Omental fat pad (tissue), 3 donors: ENCODE measurements at regions not wholly inside any gene's neighbourhood (a gene's known extent, or its start where the extent isn't known, plus 50 kb on each side); places are given as distances from the start of the nearest gene placed in this dataset.
A peak's percentile ranks its signal among the peaks of the same experiment; 100 is the strongest.

Source experiments
- ATAC-seq: fragments of 150-250 bp; one replicate; pipeline ENCODE4 v1.9.1; 2016; ENCODE audit warnings: mild to moderate bottlenecking, moderate library complexity; ENCODE audit not compliant: low FRiP score
- DNase-seq: peaks from one replicate; pipeline ENCODE4 v3.0.0-alpha.2; 2019; ENCODE audit warnings: low spot score
- TF ChIP-seq, protein P1 (sequence below), 3 donors: fragments of 450-650 bp; IDR thresholded peaks; one replicate each; pipeline ENCODE4 v1.5.1; 2016 to 2017; ENCODE audit warnings: antibody characterized with exemption in 3 of 3, mild to moderate bottlenecking in 3 of 3, moderate library complexity in 2 of 3

GRCh38 chr12:46445551-46446235 is 73.1 kb upstream of the SLC38A2 start:
- ATAC-seq: no peak
- no peak for DNase-seq
- TF ChIP-seq, protein P1, sequence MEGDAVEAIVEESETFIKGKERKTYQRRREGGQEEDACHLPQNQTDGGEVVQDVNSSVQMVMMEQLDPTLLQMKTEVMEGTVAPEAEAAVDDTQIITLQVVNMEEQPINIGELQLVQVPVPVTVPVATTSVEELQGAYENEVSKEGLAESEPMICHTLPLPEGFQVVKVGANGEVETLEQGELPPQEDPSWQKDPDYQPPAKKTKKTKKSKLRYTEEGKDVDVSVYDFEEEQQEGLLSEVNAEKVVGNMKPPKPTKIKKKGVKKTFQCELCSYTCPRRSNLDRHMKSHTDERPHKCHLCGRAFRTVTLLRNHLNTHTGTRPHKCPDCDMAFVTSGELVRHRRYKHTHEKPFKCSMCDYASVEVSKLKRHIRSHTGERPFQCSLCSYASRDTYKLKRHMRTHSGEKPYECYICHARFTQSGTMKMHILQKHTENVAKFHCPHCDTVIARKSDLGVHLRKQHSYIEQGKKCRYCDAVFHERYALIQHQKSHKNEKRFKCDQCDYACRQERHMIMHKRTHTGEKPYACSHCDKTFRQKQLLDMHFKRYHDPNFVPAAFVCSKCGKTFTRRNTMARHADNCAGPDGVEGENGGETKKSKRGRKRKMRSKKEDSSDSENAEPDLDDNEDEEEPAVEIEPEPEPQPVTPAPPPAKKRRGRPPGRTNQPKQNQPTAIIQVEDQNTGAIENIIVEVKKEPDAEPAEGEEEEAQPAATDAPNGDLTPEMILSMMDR (IDR thresholded peaks at IDR 0.05): no peak

GRCh38 chr12:46445093-46445492 is 72.5 kb upstream of the SLC38A2 start:
- no peak for DNase-seq
- TF ChIP-seq, protein P1 (IDR thresholded peaks at IDR 0.05): no peak
- no peak for ATAC-seq

DNA sequence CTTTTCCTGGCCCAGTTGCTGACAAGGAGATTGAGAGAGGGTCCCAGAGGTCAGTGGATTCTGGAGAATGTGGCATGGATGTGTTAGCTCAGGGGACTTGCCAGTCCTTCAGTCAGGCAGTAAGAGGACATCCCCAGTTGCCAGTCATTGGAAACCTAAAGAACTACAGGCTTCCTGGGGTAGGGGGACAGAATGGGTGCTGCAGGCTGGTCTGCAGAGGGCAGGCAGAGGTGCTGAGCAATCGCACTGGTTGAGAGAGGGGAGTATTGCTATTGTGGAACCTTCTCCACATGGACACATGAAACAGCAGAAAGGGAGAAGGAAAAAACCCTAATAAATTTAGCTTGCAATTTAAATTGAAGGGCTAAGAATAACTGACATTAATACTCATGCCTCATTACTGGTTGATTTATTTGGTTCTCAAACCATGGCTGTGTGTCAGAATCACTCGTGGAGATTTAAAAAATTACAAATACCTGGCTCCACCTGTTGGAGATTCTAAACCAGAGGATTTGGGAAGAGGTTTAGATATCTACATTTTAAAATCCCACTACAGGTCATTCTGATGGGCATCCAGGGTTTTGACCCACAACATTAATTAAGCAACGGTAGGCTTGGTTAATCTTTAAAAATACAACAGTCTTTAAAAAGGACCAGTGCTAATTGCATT is 71.2 kb upstream of the SLC38A2 start:
- ATAC-seq (no peak), DNase-seq (no peak)
- TF ChIP-seq, protein P1 (IDR thresholded peaks at IDR 0.05): no peak

DNA sequence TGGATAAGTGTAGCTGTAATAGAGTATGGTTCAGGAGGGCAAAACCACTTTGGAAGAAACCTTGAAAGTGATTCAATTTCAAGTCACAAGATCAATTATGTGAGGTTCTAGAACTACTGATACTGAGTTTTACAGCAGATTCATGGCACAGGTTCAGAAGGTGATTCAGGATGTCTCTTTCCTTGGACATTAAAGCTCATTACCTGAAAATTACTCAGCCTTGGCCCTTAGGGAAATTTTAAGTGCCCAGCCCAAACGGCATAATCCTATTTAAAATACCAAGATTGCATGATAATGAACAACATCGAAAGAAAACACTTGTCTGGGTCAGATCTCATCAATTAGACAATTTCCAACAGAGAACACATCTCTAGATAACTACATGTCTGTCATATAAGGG is 70.2 kb upstream of the SLC38A2 start:
- ATAC-seq (peak; percentile 50), DNase-seq (no peak)
- TF ChIP-seq, protein P1 (IDR thresholded peaks at IDR 0.05): no peak

DNA sequence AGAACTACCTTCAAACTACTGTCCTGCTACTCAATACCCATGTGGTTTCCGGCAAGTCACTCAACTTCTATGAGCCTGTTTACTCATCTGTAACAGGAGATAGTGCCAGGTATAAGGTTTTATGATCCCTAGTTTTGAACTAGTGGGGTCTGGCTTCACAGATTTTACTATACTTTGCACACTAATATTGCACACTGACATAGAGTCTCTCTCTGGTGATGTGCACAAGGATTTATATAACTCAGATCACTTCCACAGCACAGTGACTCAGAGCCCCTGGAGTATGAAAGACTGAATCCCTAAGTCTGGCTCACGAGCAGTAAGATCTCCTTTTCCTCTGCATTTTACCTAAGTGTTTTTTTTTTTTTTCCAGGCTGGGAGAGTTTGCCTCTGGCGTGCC is 69.7 kb upstream of the SLC38A2 start:
- TF ChIP-seq, protein P1 (IDR thresholded peaks at IDR 0.05): no peak
- no peak for DNase-seq
- ATAC-seq: peak; percentile 79

DNA sequence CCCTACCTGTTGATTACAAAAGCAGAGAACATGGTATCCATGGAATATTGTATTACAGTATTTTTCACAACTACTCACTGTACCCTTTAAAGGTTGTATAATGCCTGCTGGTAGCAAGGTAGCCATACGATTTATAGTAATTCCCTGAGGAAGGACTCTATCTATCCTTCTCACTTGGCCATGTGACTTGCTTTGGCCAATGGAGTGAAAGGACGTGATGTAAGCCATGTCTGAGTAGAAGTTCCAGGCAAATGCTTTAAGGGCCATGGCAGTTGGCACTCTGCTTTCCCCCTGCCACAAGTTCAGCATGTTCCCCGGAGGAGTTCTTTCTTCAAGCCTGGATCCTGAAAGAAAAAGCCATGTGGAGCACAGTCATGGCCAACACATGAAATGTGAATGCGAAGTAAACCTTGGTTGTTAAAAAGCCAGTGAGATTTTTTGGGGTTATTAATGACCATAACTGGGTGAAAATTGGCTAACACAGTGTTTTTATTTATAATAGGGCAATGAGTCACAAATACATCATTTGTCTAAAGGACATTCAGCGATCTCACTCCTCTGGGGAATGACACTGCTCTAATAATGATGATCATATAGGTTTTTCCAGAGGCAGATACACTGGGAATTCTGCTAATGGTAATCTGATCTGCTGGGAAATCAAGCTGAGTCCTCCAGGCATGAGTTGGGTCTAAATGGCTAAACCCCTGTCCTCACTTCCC is 67.4 kb upstream of the SLC38A2 start:
- TF ChIP-seq, protein P1 (IDR thresholded peaks at IDR 0.05): no peak
- no peak for ATAC-seq
- DNase-seq: no peak
